SK-N-SH (cell line): ENCODE measurements at regions not wholly inside any gene's neighbourhood (a gene's known extent, or its start where the extent isn't known, plus 50 kb on each side); places are given as distances from the start of the nearest gene placed in this dataset.
"Not testable (repeated sequence)": the region's sequence is repeated elsewhere in the genome, so short reads cannot be mapped to it uniquely, and the experiment has no call there.

Experiments used
- CTCF ChIP-seq: fragments of 200-600 bp; sonication (generic); IDR thresholded peaks from 2 replicates; pipeline ENCODE4 v1.6.1; 2017; ENCODE audit warnings: antibody characterized with exemption, mild to moderate bottlenecking, moderate library complexity
- FOXM1 ChIP-seq: IDR thresholded peaks from 2 replicates; pipeline ENCODE4 v1.4.0; 2012; ENCODE audit warnings: low read depth, mild to moderate bottlenecking

- TF ChIP-seq FOXM1, CTCF: not testable (repeated sequence)
These were observed 2058.4 kb downstream of the MRPL39 start for GRCh38 chr21:23548924-23549323.
